Upper lobe of left lung (tissue), 4 donors: ENCODE measurements at regions not wholly inside any gene's neighbourhood (a gene's known extent, or its start where the extent isn't known, plus 50 kb on each side); places are given as distances from the start of the nearest gene placed in this dataset.

Experiments
- EP300 ChIP-seq, 4 donors: sonication (generic); formaldehyde crosslinking; IDR thresholded peaks; one replicate each; pipeline ENCODE4 v1.5.1; 2017; ENCODE audit warnings: antibody characterized with exemption in 4 of 4, control low read depth in 2 of 4
- TF ChIP-seq, protein P1 (sequence below), 6 experiments: fragments of 450-650 bp in 4 of 6; fragments of 200-600 bp in 2 of 6; sonication (generic) in 2 of 6; IDR thresholded peaks; one replicate each; pipeline ENCODE4 v1.5.1; 2016 to 2019; ENCODE audit warnings: antibody characterized with exemption in 6 of 6

DNA sequence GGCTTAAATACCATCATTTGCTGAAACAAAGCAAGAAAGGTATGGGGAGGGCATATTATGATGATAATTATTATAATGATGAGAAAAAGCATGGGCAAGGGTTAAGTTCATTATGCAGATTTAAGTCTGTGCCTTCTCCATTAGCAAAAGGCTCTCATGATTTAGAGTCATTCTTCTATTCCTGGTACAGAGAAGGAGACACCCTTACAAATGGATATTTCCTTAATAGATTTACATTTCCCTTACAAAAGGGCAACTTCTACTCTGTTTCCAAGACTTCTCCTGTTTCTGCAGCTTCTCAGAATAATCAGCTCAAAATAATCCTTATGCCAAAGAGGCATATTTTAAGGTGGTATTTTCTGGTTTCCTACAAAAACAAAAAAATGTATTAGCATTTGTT is 121.1 kb upstream of the CAMK1G start:
- TF ChIP-seq, protein P1, sequence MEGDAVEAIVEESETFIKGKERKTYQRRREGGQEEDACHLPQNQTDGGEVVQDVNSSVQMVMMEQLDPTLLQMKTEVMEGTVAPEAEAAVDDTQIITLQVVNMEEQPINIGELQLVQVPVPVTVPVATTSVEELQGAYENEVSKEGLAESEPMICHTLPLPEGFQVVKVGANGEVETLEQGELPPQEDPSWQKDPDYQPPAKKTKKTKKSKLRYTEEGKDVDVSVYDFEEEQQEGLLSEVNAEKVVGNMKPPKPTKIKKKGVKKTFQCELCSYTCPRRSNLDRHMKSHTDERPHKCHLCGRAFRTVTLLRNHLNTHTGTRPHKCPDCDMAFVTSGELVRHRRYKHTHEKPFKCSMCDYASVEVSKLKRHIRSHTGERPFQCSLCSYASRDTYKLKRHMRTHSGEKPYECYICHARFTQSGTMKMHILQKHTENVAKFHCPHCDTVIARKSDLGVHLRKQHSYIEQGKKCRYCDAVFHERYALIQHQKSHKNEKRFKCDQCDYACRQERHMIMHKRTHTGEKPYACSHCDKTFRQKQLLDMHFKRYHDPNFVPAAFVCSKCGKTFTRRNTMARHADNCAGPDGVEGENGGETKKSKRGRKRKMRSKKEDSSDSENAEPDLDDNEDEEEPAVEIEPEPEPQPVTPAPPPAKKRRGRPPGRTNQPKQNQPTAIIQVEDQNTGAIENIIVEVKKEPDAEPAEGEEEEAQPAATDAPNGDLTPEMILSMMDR (IDR thresholded peaks at IDR 0.05), result no peak
- TF ChIP-seq EP300 (IDR thresholded peaks at IDR 0.05), result no peak
